KMS-11 (cell line): ENCODE measurements at regions not wholly inside any gene's neighbourhood (a gene's known extent, or its start where the extent isn't known, plus 50 kb on each side); places are given as distances from the start of the nearest gene placed in this dataset.

Source experiments
- H2AFZ ChIP-seq: fragments of 200-600 bp; sonication (generic); 2 replicates; pipeline ENCODE4 v1.6.1; 2016; ENCODE audit warnings: antibody characterized with exemption, mixed run types, low read depth
- H3K27ac ChIP-seq: fragments of 200-600 bp; sonication (generic); 2 replicates; pipeline ENCODE4 v1.6.1; 2016; ENCODE audit warnings: mild to moderate bottlenecking, mixed run types
- H3K27me3 ChIP-seq: fragments of 200-600 bp; sonication (generic); 2 replicates; pipeline ENCODE4 v1.6.1; 2017; ENCODE audit warnings: mild to moderate bottlenecking, low read depth, mixed run types, moderate library complexity; ENCODE audit not compliant: insufficient read depth
- H3K36me3 ChIP-seq: fragments of 200-600 bp; sonication (generic); 2 replicates; pipeline ENCODE4 v1.6.1; 2017; ENCODE audit warnings: mild to moderate bottlenecking, mixed run types; ENCODE audit not compliant: insufficient read depth
- H3K4me1 ChIP-seq: fragments of 200-600 bp; sonication (generic); 2 replicates; pipeline ENCODE4 v1.6.1; 2016; ENCODE audit warnings: mild to moderate bottlenecking, low read depth, mixed run types; ENCODE audit not compliant: poor library complexity, severe bottlenecking
- H3K4me2 ChIP-seq: fragments of 200-600 bp; sonication (generic); 2 replicates; pipeline ENCODE4 v1.7.0; 2016; ENCODE audit warnings: mild to moderate bottlenecking, mixed run types
- H3K4me3 ChIP-seq: fragments of 200-600 bp; sonication (generic); IDR thresholded peaks from 2 replicates; pipeline ENCODE4 v1.6.1; 2017; ENCODE audit warnings: low read depth, low read length, mixed read lengths; ENCODE audit not compliant: insufficient read depth
- H3K79me2 ChIP-seq: fragments of 200-600 bp; sonication (generic); 2 replicates; pipeline ENCODE4 v1.6.1; 2016; ENCODE audit warnings: low read depth, mixed run types; ENCODE audit not compliant: insufficient read depth
- H3K9ac ChIP-seq: fragments of 200-600 bp; sonication (generic); 2 replicates; pipeline ENCODE4 v1.6.1; 2016; ENCODE audit warnings: mild to moderate bottlenecking, mixed run types
- H4K20me1 ChIP-seq: fragments of 200-600 bp; sonication (generic); 2 replicates; pipeline ENCODE4 v1.6.1; 2016; ENCODE audit warnings: mild to moderate bottlenecking, mixed run types; ENCODE audit not compliant: insufficient read depth
- CTCF ChIP-seq: fragments of 200-600 bp; sonication (generic); conservative IDR thresholded peaks from 2 replicates; pipeline ENCODE4 v1.6.1; 2017; ENCODE audit warnings: low read depth, mild to moderate bottlenecking, antibody characterized with exemption, low read length, moderate library complexity, mixed read lengths

- H3K4me1 ChIP-seq, result no peaks in the 10 kb centered on the region
- no peaks in the 10 kb centered on the region for H3K79me2 ChIP-seq
- no peaks in the 10 kb centered on the region for H4K20me1 ChIP-seq
- H3K27me3 ChIP-seq, result no peaks in the 10 kb centered on the region
- H2AFZ ChIP-seq, result no peak overlapping the region
- no peak overlapping the region for H3K4me3 ChIP-seq
- no peak overlapping the region for H3K4me2 ChIP-seq
- TF ChIP-seq CTCF, result no peak
- no peak overlapping the region for H3K9ac ChIP-seq
- H3K27ac ChIP-seq, result no peak overlapping the region
- H3K36me3 ChIP-seq, result no peaks in the 10 kb centered on the region
Measured at GRCh38 chr12:67811437-67812361, 163.2 kb downstream of the DYRK2 start.

- no peak overlapping the region for H3K4me3 ChIP-seq
- no peaks in the 10 kb centered on the region for H3K36me3 ChIP-seq
- H3K4me1 ChIP-seq, result no peaks in the 10 kb centered on the region
- H4K20me1 ChIP-seq, result no peaks in the 10 kb centered on the region
- H3K79me2 ChIP-seq, result no peaks in the 10 kb centered on the region
- H2AFZ ChIP-seq, result no peak overlapping the region
- no peak overlapping the region for H3K4me2 ChIP-seq
- TF ChIP-seq CTCF, result no peak
- H3K9ac ChIP-seq, result no peak overlapping the region
- H3K27ac ChIP-seq, result no peak overlapping the region
- H3K27me3 ChIP-seq, result no peaks in the 10 kb centered on the region
Measured at GRCh38 chr12:67813456-67813904, 164.9 kb downstream of the DYRK2 start.

GRCh38 chr12:67816269-67816668 lies 167.7 kb downstream of the DYRK2 start:
- Histone ChIP-seq H3K79me2 (no peaks in the 10 kb centered on the region), H3K27me3 (no peaks in the 10 kb centered on the region), H3K27ac (no peak overlapping the region), H3K36me3 (no peaks in the 10 kb centered on the region), H2AFZ (no peak overlapping the region), H3K9ac (no peak overlapping the region), H3K4me2 (no peak overlapping the region), H3K4me3 (no peak overlapping the region), H4K20me1 (no peaks in the 10 kb centered on the region), H3K4me1 (no peaks in the 10 kb centered on the region)
- TF ChIP-seq CTCF, result no peak

GRCh38 chr12:67818459-67818903 lies 169.9 kb downstream of the DYRK2 start:
- Histone ChIP-seq H4K20me1 (no peaks in the 10 kb centered on the region), H3K27ac (no peak overlapping the region), H3K4me1 (no peaks in the 10 kb centered on the region), H3K36me3 (no peaks in the 10 kb centered on the region), H3K27me3 (no peaks in the 10 kb centered on the region), H3K4me3 (no peak overlapping the region), H2AFZ (no peak overlapping the region), H3K79me2 (no peaks in the 10 kb centered on the region), H3K4me2 (no peak overlapping the region), H3K9ac (no peak overlapping the region)
- TF ChIP-seq CTCF, result no peak
